Medulla oblongata (tissue), 1 donor: ENCODE measurements at regions not wholly inside any gene's neighbourhood (a gene's known extent, or its start where the extent isn't known, plus 50 kb on each side); places are given as distances from the start of the nearest gene placed in this dataset.
"Not testable (repeated sequence)": the region's sequence is repeated elsewhere in the genome, so short reads cannot be mapped to it uniquely, and the experiment has no call there.

Experiments
- DNase-seq: peaks from one replicate; pipeline ENCODE4 v3.0.0-alpha.2; 2015; ENCODE audit errors: extremely low spot score

DNA sequence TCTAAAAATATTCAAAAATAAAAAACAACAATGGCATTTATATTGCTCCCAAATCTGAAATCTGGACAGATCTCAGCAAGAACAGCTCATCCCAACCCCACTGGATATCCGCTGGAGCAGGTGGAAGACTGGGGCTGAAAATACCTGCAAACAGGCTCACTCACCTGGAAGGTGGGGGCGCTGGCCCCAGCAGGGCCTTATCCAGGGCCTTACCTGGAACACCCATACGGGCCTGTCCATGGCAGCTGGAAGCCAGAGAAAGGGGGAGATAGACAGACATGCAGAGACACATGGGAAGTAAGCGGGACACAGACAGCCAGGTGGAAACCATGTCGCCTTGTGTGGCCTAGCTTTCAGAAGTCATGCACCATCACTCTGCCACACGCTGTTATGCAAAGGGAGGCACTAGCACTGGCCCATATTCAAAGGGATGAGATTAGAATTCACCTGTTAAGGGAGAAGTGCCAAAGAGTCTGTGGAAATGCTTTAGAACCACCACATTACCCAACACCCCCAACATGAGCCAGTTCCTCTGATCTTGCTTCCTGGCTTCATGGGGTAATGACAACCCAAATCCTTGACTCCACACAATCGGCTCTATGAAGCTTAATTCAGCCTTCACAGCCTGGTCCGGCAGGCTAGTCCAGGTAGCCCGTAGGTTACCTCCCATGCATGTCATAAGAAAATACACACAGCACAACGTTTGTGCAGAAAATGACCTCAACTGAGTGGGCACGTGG is 99.0 kb upstream of the CDYL start:
- no peak for DNase-seq

DNA sequence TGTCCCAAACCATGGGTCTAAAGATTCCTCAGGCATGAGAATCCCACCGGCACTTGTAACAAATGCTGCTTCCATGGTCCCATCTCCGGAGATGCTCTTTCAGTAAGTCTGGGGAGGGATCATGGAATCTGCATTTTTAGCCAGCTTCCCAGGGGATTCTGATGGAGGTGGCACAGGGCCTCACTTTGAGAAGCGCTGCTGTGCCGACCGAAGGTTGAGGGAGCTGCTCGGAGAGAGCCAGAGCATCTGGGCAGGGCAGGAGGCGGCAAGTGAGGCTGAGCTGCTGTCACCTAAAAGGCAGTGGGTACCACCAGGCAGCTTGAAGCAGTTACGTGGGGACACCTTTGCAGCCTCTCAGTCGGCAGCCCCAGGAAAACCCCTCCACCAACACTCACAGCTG is 100.2 kb upstream of the CDYL start:
- DNase-seq: no peak

DNA sequence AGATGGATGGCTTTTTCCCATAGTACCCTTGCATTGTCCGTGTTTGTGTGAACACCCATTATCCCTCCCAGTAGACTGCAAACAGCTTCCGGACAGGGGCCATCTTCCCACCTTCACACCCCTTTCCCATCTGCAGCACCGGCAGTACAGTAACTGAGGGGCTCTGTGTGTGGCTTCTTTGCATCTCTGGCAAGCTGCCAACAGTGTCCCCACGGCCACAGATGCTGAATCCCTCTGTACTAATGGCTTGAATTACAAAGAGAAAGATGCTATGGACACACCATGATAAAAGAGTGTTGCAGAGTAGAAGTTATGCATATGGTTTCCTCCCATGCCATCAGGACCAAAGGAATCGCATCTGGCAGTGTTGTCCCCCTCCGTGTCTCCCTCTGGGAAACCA is 101.1 kb upstream of the CDYL start:
- no peak for DNase-seq

DNA sequence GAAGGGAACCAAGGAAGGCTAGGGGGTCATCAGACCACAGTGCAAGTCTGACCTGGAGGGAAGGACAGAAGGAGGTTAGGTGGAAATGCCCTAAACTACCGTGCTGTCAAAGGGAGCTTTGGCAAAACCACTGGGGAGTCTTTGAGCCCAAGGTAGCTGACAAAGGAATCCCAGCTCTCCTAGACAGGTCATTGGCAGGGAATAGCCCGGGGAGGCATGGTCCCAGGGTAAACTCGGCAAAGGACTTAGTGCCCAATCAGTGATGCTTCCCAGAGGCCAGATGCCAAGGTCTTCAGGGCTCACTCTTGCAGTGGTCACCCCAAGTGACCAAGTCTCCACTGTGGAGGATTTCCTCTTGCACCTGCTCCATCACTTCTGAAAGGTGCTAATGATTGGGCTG is 102.3 kb upstream of the CDYL start:
- no peak for DNase-seq

DNA sequence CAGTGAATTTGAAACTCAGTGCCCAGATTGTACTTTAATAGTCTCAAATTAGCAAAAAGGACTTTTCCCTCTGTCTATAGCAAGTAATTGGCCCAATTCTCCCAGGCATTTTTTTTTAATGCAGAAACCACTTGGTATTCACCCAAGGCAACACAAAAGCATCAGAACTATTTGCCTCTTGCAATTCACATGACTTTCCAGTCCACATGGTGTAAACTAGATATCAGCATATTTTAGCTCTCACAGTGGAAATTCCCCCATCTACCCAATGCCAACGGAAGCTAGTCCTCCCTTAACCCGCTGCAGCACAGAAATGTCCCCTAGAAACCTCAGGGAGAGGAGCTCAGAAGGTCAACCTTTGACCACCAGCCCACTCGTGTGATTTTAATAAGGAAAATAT is 103.4 kb upstream of the CDYL start:
- no peak for DNase-seq

DNA sequence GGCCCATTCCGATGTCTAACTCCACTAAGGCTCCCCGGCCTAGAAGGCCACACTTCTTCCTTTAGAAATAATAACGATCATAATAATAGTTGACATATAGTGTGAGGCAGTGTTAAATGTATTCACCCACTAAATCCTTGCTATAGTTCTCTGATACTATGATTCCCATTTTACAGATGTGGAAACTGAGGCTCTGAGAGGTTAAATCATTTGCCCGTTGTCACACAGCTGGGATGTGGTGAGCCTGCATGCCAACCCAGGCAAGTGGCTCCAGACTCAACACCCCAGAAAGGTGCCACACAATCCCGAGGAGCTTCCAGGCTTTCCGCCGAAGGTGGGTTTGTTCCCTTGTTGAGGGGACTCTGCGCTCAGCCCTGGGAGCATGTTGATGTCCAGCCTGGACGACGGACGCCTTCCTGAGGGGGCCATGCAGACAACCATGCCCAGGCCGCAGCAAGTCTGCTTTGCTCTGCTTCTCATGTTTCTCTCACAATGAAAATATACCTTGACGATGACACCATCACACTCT is 104.6 kb upstream of the CDYL start:
- DNase-seq: no peak

DNA sequence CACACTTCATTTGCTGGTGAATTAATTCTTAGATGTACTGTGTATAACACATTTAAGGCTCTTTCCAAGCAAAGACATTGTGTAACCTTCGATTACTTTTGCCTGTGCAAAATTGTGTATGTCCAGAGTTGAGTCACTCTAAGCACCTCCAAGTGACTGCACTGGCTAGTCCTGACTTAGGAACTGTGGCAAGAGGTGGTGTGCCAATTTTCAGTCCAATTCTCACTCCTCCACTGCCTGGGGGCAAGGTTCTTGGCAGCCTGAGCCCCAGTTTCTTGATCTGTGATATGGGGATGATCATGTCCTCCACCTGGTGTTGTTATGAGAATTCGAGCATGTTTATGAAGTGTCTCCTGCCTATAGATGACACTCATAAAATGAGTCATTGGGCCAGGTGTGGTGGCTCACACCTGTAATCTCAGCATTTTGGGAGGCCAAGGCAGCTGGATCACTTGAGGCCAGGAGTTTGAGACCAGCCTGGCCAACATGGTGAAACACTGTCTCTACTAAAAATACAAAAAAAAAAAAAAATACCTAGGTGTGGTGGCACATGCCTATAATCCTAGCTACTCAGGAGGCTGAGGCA is 105.3 kb upstream of the CDYL start:
- no peak for DNase-seq

DNA sequence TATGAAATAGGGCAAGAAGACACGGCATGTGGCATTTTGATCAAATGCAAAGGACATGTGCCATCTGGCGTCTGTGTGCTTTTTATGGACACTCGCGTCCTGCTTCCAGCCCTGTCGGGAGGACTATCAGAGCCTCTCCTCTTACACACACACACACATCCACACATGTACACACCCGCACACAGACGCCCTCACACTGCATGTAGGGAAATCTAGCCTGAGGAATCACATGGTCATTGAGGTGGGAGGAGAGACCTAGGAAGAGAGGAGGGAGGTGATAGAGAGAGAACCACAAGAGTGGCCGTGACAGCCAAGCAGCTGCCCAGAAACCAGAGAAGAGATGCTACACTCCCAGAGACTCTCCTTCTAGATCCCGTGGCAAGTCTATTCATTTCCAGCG is 105.9 kb upstream of the CDYL start:
- DNase-seq: no peak

DNA sequence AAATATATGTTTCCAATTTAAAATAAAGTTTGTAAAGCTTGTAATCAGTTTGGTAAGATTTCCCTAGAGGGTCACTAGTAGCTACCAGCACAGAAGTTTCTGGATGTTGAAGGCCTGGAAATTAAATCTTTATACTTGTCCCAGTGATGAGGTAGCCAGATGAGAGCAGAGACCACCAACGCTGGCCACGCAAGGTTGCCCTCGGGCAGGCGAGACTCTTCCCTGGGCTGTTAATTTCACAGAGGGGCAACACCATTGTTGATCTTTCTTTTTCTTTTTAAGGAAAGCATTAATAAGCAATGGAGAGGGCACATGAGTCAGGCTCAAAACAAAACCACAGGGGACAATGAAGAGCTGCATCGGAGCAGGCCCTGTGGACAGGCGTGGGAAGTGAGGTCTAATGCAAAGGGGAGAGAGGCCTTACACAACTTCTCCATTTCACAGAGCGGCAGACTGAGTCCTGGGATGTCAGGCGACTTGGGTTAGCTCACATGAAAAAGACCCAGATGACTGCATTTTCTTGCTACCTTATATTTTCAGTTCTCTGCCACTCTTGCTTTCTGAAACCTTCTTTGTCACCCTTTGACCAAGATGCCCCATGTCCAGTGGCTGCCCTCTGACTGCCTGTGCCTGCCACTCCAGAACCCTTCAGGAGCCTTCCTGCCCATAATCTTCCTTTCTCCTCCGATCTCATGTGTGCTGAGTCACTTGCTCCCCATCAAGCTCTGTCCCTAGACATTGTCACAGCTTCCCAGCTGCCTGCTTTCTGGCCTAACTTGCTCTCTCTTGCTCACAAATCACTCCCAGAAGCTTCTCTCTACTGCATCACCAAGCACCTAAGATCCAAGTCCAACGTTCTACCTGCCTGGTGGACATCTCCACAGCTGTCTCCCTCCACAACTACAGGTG is 107.7 kb upstream of the CDYL start:
- DNase-seq: no peak

DNA sequence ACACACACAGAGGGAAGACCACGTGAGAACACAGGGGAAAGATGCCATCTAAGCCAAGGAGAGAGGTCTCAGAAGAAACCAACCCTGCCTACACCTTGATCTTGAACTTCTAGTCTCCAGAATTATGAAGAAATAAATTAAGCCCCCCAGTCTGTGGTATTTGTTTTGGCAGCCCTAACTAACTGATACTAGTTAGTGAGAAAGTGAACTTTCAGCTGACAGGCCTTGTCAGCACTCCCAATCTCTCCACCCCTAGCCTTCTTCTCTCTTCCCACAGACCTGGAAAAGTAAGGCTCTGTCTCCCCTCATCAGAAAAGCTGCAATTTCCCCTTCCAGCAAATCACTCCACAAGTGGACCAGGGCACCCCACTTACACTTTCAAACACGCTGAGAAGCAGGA is 108.6 kb upstream of the CDYL start:
- no peak for DNase-seq

DNA sequence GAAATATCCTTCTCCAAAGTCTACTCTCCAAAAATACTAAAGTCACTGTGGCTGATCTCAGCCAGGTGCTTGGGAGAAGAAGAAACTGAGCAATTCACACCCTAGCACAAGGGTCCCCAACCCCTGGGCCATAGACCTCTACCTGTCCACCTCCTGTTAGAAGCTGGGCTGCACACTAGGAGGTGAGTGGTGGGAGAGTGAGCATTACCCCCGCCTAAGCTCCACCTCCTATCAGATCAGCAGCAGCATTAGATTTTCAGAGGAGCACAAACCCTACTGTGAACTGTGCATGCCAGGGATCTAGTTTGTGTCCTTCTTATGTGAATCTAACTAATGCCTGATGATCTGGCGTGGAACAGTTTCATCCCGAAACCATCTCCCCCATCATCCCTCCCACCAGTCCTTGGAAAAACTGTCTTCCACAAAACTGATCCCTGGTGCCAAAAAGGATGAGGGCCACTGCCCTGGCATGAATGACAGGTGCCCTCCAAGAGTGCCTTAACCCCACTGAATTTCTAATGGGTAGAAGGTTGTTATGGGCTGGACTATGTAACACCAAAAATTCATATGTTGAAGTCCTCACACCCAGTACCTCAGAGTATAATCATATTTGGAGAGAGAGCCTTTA is 109.2 kb upstream of the CDYL start:
- no peak for DNase-seq

DNA sequence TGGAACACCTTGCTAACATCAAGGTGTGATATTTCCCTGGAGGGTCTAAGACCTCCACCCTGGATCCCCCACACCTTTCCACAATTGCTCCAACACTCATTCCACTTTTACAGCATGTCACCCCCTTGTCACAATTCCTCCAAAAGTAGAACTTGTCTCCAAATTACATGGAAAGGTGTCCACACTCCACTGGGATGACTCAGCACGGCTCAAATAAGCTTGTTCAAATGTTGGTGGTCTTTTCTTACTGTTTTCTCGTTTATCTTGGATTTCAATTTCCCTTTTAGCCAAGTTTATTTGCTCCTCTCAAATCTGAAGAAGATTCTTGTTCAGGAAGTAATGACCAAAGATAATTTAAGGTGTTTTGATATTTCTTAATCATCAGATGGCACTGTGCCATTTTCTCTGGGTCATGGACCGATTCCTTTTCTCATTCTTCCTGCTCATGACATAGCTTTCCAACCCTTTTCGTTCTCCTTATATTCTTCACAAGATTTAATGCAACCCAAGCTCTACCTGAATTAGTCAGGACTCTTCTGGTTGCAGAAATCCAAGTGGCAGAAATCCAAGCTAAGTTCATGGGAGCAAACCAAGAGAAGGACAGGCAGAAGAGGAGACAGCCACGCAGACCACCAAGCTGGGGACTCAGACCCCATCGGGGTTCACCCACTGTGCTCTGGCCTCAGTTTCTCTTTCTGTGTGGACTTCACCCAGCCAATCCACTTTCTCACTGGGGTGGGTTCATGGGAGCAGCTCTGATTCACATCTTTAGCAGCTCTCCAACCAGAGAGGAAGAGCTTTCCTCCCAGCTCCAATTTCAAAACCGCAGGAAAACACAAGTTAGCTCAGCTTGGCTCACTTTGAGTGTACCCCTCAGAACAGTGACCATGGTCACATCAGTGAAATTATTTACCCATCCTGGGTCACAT is 110.5 kb upstream of the CDYL start:
- DNase-seq: no peak

DNA sequence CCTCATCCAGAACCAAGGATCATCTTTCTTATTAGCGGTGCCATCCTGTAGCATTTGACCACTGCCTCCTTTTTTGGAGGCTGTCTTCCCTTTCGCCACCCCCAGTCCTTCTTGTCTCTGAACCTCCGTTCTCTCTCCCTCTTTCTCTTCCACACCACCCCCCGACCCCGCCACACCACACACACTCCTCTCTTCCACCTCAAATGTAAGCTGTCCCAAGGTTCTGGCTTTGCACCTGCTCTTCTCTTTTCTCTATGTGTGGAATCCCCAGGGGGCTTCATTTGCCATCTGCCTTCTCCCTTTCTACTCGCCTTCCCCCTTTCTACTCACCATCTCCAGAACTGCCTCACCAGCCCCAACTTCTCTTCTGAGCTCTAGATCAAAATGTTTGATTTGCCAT is 111.3 kb upstream of the CDYL start:
- DNase-seq: no peak

DNA sequence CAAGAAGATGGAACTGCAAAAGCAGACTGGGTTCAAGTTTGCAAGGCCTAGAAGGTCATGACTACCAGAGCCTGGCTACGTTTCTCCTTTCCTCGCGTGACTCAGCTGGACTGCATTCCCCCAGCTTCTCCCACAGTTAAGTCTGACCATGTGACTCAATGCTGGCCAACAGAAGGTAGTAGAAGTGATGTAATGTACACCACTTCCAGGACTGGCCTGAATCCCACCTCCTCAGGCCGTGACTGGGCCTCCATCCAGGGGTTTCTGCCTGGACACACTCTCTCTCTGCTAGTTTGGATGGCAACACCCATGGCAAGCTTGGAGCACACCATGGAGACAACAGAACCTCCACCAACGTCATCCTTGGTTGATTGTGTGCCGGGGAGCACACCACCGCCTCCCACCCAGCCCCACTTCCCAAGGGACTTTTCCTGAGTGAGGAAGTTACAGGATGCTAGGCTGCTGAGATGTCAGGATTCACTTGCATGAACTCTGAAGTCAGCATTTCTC is 112.0 kb upstream of the CDYL start:
- DNase-seq: peak; percentile 78

DNA sequence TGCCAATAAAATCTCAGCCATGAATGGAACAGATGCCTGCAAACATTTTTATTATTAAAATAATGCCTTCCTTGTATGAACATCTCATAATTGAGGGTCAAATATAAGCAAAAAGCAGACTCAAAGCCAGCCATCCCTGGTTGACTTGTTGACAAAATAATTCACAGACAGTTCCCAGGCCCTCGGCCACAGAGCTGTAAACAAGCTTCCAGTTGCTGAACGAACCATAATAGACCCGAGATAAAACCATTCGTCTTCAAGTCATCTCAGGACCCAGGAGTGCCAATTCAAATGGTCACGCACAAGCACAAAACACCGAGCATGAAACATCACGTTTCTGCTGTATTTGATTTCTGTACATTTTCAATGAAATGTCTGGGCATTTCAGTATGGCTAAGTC is 113.3 kb upstream of the CDYL start:
- DNase-seq: no peak

DNA sequence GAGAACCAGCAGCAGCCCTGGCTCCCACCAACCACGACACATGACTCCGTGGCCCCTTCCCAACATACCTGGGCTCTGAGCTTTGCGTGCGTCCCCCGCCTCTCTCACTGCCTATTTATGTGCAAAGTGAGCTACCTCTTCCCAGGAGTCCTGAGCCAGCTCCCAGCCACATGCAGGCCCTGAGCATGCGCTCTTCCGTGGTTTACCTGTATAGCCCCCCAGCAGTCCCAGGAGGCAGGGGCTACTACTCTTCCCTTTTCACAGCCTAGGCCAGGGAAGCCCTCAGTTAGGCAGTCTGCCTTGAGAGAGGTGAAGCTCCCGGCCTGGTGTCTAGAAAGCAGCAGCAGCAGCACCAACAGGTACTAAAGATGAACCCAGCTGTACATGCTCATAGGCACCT is 114.8 kb upstream of the CDYL start:
- no peak for DNase-seq

DNA sequence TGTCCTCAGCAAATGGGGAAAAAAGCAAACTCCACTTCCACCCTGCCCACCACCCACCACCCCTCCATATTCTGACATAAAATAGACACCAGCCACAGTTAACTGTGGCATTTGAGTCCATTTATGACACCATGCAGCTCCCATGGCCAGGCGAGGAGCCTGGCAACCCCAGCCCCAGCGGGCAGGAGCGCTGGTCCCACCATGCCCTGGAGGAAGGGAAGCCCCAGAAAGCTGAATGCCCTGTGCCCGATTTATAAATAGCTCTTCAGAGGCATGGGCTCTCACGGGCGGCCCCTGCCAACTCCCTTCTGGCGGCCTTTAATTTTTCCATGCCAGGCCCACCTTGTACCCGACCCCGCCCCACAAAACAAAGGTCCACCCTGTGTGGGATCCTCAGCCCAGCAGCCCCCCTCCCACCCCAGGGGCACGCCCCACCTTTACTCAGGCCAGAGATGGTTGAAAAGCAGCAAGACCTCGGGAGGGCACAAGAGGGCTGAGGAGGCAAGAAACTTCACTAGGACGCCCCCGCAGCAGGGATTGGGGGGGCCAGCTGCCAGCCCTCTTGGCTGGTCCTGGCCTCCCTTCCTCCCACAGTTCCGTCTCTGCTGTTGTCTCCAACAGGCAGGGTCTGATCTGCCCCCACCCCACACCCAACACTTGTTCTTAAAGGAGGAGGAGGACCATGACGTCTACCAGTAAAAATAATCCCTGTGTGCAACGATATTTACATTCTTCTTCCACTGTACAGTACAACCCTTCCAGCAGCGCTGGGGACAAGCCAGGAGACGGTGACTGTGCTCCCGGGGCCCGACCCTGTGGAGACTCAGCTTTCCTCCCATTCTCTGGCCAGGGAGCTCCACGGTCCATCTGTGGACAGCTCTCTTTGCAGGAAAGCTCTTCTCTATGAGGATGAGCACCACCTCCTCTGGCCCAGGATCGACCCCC is 115.6 kb upstream of the CDYL start:
- no peak for DNase-seq

DNA sequence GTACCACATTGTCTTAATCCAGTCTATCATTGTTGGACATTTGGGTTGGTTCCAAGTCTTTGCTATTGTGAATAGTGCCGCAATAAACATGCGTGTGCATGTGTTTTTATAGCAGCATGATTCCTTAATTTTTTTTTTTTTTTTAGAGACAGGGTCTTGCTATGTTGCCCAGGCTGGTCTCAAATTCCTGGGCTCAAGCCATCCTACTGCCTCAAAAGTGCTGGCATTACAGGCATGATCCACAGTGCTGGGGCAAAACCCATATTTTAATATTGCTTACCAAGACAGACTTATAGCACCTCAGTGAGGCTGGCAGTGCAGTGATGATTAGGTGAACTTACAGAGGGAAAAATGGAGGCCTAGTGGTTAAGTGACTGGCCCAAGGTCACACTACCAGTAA is 116.5 kb upstream of the CDYL start:
- DNase-seq: not testable (repeated sequence)

DNA sequence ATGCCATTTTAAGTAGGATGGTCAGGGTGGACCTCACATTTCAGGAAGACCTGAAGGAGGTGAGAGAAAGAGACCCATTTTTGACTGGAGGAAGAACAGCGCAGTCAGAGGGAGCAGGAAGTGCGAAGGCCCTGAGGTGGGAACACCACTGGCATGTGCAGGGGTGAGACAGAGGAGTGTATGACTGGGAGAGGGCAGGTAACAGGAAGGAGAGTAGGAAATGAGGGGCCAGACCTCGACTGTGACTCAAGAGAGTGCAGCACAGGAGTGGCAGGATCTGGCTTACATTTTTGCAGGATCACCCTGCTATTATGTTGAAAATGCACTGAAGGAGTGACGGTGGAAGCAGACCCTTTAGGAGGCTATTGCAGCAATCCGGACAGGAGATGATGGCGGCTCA is 117.7 kb upstream of the CDYL start:
- no peak for DNase-seq

DNA sequence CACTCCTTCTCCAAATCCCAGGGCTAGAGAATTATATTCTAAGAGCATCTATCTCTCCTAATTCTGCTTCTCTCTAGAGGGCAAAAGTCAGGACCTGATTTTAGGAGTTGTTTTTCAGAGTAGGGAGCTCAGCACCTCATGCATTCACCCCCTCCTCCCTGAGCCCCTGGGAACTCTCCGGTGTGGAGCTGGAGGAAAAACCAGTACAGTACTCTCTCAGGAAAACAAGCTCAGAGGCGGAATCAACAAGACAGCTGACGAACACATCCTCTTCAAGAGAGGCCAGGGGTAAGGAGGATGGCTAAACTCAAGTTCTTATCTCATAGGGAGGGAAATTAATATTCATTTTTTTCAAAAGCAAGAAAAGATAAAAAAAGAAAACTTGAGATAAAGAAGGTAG is 120.1 kb upstream of the CDYL start:
- no peak for DNase-seq
